ENCODE measurements at regions not wholly inside any gene's neighbourhood (a gene's known extent, or its start where the extent isn't known, plus 50 kb on each side); places are given as distances from the start of the nearest gene placed in this dataset.

DNA sequence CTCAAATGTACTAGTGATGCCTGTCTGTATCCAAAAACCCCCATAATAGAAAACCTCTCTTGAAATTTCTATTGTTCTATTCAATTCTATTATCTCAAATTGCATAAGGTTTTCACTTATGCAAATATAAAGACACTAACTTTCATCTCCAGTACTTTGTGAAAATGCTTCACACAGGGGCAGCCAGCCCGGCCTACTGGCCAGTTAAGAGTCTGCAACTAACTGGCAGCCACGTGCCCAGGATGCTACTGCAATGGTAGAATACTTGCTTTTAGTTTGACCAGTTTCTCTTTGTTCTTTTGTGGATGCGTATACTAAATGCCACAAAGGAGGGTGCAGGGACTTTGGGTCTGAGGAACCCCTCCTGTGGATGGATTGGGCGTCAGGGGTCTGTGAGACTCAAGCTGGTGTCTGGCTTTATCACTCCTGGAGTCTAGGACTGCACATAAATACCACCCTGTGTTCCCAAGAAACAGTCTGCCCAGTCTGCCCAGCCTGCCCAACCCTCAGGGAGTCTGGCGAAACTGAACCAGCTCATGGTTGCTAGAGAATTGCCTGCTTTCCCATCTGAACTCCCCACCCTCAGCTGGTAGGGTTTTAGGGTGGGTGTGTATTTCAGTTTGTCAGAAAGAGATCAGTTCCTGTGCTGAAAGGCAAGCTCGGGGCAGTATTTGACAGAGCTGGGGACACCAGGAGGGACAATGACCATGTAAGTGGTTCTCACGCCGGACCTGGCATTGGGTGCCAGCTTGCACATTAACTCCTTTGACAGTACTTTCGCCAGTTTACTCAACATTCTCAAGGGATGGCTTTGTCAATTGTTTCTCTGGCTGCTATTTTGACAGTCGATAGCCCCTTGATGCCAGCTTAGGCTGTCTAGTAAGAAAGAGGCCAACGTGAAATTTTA, 558.2 kb upstream of the JAG1 start:
- no peaks in the 10 kb centered on the region for H3K36me3 ChIP-seq (ENCODE audit: control insufficient read depth in 2 of 2, insufficient read depth in 2 of 2, low read length in 1 of 2)
- no peaks in the 10 kb centered on the region for H4K20me1 ChIP-seq (ENCODE audit: control insufficient read depth, insufficient read depth)
- BruUV-seq (replicated peaks): no TSS peak
- no peak overlapping the region for H3K9ac ChIP-seq (ENCODE audit: control insufficient read depth, insufficient read depth, low read length)
- peak; percentile 49 to 72; a peak in 3 of 4 replicates for TF ChIP-seq BHLHE40 (IDR thresholded peaks at IDR 0.05; ENCODE audit: borderline replicate concordance in 1 of 2, low read depth in 2 of 2, low read length in 1 of 2)
- TF ChIP-seq, protein P1, sequence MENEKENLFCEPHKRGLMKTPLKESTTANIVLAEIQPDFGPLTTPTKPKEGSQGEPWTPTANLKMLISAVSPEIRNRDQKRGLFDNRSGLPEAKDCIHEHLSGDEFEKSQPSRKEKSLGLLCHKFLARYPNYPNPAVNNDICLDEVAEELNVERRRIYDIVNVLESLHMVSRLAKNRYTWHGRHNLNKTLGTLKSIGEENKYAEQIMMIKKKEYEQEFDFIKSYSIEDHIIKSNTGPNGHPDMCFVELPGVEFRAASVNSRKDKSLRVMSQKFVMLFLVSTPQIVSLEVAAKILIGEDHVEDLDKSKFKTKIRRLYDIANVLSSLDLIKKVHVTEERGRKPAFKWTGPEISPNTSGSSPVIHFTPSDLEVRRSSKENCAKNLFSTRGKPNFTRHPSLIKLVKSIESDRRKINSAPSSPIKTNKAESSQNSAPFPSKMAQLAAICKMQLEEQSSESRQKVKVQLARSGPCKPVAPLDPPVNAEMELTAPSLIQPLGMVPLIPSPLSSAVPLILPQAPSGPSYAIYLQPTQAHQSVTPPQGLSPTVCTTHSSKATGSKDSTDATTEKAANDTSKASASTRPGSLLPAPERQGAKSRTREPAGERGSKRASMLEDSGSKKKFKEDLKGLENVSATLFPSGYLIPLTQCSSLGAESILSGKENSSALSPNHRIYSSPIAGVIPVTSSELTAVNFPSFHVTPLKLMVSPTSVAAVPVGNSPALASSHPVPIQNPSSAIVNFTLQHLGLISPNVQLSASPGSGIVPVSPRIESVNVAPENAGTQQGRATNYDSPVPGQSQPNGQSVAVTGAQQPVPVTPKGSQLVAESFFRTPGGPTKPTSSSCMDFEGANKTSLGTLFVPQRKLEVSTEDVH (IDR thresholded peaks at IDR 0.05; ENCODE audit: low read depth, partially characterized antibody): no peak
- TF ChIP-seq, protein P2, sequence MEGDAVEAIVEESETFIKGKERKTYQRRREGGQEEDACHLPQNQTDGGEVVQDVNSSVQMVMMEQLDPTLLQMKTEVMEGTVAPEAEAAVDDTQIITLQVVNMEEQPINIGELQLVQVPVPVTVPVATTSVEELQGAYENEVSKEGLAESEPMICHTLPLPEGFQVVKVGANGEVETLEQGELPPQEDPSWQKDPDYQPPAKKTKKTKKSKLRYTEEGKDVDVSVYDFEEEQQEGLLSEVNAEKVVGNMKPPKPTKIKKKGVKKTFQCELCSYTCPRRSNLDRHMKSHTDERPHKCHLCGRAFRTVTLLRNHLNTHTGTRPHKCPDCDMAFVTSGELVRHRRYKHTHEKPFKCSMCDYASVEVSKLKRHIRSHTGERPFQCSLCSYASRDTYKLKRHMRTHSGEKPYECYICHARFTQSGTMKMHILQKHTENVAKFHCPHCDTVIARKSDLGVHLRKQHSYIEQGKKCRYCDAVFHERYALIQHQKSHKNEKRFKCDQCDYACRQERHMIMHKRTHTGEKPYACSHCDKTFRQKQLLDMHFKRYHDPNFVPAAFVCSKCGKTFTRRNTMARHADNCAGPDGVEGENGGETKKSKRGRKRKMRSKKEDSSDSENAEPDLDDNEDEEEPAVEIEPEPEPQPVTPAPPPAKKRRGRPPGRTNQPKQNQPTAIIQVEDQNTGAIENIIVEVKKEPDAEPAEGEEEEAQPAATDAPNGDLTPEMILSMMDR (IDR thresholded peaks at IDR 0.05 in 2 of 3, conservative IDR thresholded peaks at IDR 0.05 in 1 of 3; ENCODE audit: control insufficient read depth in 2 of 3, extremely low read depth in 1 of 3, insufficient read depth in 1 of 3, low read depth in 3 of 3, low read length in 3 of 3): peak in 1 of 3 experiments; percentile 22; a peak in 2 of 6 replicates
- peak; percentile 53 for TF ChIP-seq RAD51 (IDR thresholded peaks at IDR 0.05)
- peak; percentile 28; the same call in 1 of the 2 replicates for TF ChIP-seq RAD21 (IDR thresholded peaks at IDR 0.05; ENCODE audit: insufficient read depth, low read depth, low read length)
- TF ChIP-seq POU2F2 (IDR thresholded peaks at IDR 0.05; ENCODE audit: borderline replicate concordance, low read depth, low read length): 0 out of 3 replicates have a peak, but pooled peaks have one; percentile 40
- intact Hi-C loops (cut with micrococcal nuclease; ENCODE audit: unreplicated experiment): no loop called here
- ChIA-PET POLR2A (interaction anchor here (0.7 kb wide), 1 partner anchor 17 kb away, joined by 3 read pairs; no protein-coding TSS in a partner anchor), CTCF (interaction anchor here (0.7 to 1.9 kb wide), 10 partner anchors 10 to 43 kb away, joined by 3 to 7 read pairs (median 4); no protein-coding TSS in a partner anchor), RAD21 (ENCODE audit: unreplicated experiment) (interaction anchor here (0.9 to 2.9 kb wide), 4 partner anchors 11 to 35 kb away, joined by 4 to 12 read pairs (median 6); no protein-coding TSS in a partner anchor), SMC1A (ENCODE audit: uncharacterized antibody, unreplicated experiment) (interaction anchor here (0.6 to 2.9 kb wide), 11 partner anchors 10 to 454 kb away, joined by 3 to 16 read pairs (median 4); no protein-coding TSS in a partner anchor)
- peak; percentile 74 for ATAC-seq
- no peaks in the 10 kb centered on the region for H3K79me2 ChIP-seq (ENCODE audit: control insufficient read depth, insufficient read depth, low read length)
- FAIRE-seq: no peak
- H3K4me3 ChIP-seq: no peak overlapping the region
- no peak overlapping the region for H3K4me2 ChIP-seq (ENCODE audit: control insufficient read depth, insufficient read depth)
- no peak for DNase-seq (ENCODE audit: low read depth, low spot score)
- H3K4me1 ChIP-seq (ENCODE audit: control insufficient read depth, insufficient read depth, low read length): peaks cover 15% of the 10 kb centered on the region
- H3K9me3 ChIP-seq (replicated peaks; ENCODE audit: control insufficient read depth, insufficient read depth, low read length): no peaks in the 10 kb centered on the region
- in situ Hi-C loops (cut with MboI): no loop called here
- 34% methylated on average over 11 of the region's 11 CpGs for WGBS (ENCODE audit: insufficient coverage, insufficient replicate concordance, low lambda C conversion rate, missing lambda C conversion rate)
- H3K27ac ChIP-seq (ENCODE audit: control insufficient read depth, insufficient read depth): no peak overlapping the region
- H3K27me3 ChIP-seq (replicated peaks in 1 of 2; ENCODE audit: control insufficient read depth in 2 of 2, insufficient read depth in 2 of 2, low read length in 1 of 2): no peaks in the 10 kb centered on the region
- no peak overlapping the region for H2AFZ ChIP-seq (ENCODE audit: control insufficient read depth, low read depth, low read length)

Data from GM12878 (cell line).